ENCODE measurements at regions not wholly inside any gene's neighbourhood (a gene's known extent, or its start where the extent isn't known, plus 50 kb on each side); places are given as distances from the start of the nearest gene placed in this dataset.
"Not testable (repeated sequence)": the region's sequence is repeated elsewhere in the genome, so short reads cannot be mapped to it uniquely, and the experiment has no call there.

DNA sequence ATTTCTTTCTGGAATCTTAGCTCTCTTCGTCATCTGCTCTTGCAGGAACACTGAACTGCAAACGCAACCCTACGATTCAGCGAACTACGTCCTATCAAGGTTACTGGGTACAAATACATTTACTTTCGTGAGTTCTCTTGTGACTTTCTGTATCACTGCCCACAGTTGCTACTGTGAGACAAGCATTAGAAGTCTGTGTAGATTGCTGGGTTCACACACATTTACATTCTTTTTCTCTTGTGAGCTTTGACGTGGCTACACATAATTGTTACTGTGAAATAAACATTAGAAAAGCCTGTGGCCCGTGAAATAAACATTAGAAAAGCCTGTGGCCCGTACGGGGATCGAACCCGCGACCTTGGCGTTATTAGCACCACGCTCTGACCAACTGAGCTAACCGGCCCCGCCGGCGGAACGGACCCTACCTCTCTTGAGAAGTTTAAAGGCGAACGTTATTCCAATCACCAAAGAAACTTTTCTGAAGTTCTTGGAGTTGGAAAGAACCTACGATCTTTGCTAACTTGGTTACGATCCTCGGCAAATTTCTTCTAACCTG lies 61.2 kb upstream of the ZNF322 start:
- DNase-seq: not testable (repeated sequence)

DNA sequence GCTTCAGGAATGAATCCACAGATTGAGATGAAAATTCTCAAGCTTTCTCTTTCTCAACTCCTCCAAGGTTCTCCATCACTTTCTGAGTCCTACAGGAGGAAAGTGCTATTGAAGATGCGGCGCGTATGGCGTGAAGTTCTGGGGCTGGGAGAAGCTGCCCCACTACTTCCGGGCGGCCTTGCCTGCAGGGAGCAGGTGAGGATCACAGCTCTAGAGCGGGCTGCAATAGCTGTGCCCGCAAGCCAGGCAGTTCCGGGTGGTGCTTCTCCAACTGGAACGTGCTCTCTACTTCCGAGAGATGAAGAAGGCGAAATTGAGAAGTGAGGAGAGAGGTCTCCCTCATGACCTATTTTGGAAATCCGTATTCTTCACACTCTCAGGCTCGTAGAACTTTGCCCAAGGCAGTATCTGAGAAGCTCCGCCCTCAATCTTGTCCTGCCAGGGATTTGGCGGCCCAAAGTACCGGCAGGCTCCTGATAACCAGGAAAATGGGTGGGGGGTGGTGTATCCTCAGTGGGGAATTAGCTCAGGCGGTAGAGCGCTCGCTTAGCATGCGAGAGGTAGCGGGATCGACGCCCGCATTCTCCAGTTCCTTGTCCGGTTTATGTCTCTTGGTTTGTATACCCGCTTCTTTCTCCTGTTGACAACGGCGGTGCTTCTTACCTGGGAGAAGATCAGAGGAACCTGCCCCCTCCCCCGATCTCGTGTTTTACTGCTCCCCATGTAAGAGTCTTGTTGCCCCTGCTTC lies 70.6 kb upstream of the ZNF322 start:
- not testable (repeated sequence) for DNase-seq

- DNase-seq: not testable (repeated sequence)
These were observed 75.4 kb upstream of the ZNF322 start for GRCh38 chr6:26734776-26735472.

- no peak for DNase-seq
These were observed 80.3 kb upstream of the ZNF322 start for GRCh38 chr6:26739811-26740210.

- no peak for DNase-seq
These were observed 83.7 kb upstream of the ZNF322 start for GRCh38 chr6:26743157-26743821.

DNA sequence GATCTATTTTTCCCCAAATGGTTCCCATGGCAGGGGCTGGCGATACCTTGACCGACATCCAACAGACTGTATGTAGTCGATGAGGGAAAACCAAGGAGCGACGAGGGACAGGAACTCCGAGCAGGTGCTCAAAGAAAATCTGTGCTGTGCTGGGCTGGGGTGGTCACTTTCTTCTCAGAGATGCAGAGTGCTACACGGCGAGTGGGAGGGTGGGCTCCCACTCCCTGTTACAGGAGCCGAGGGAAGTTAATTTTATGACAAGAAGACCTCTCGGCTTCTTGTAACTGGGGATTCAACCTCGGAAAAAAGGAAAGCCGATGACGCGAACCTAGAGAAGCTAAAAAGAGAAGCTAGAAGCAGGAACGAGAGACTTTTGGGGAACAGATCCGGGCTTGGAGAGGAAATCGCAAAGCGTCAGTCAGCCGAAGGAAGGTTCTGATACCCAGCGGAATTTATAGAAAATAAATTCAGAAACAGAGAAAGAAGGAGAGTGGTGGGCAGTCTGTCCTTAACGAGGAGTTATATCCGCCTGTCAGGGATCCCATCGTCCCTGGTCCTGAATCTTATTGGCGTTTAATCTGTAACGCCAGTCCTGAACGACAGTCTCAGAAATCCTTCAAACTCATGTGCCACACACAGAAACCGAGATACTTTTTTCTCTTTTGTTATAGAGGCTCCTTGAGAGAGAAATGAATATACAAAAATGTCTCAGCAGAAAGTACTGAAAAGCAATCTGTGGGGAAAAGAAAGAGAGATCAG lies 84.6 kb upstream of the ZNF322 start:
- DNase-seq: no peak

- DNase-seq: not testable (repeated sequence)
These were observed 85.3 kb upstream of the ZNF322 start for GRCh38 chr6:26744837-26745282.

- DNase-seq: not testable (repeated sequence)
These were observed 86.4 kb upstream of the ZNF322 start for GRCh38 chr6:26745964-26746363.

DNA sequence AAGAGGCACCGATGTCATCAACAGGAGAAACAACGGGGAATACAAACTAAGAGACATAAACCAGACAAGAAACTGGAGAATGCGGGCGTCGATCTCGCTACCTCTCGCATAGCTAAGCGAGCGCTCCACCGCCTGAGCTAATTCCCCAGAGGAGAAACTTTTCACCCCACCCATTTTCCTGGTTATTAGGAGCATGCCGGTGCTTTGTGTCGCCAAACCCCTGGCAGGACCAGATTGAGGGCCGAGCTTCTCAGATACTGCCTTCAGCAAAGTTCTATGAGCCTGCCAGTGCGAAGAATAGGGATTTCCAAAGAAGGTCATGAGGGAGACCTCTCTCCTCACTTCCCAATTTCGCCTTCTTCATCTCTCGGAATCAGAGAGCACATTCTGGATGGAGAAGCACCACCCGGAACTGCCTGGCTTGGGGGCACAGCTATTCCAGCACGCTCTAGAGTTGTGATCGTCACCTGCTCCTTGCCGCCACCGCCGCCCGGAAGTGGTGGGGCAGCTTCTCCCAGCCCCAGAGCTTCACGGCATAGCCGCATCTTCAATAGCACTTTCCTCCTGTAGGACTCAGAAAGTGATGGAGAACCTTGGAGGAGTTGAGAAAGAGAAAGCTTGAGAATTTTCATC lies 89.7 kb upstream of the ZNF322 start:
- not testable (repeated sequence) for DNase-seq

DNA sequence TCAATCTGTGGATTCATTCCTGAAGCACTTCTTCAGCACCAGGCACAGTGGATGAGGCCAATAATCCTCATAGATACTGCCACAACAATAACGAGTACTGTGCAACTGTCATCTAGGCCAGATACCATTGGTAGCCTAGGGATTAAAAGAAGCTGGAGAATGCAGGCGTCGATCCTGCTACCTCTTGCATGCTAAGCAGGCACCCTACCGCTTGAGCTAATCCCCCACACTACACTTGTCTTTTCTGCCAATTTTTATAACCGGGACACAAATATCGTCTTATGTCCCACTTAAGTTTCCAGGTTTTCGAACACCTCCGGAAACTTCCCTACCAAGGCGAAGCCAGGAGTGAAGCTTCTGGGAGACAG lies 90.2 kb upstream of the ZNF322 start:
- DNase-seq: not testable (repeated sequence)

DNA sequence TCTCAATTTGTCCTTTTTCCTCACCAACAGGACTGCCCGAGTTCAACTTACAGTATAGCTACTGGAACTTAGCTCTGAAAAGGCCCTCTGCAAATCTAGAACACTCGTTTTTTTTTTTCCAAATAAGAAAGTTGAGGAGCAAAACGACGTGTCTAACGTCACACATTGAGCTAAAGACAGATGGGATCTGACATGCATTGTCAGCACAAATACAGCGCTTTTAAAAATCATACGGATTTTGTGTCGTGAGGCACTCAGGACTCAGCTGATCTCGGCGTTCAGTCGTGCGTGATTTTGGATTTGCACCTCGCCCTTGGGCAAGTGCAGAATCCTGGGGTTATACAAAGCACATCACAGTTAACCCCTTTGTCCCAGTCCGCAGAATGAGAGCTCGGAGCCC lies 94.7 kb upstream of the ZNF322 start:
- DNase-seq: no peak

DNA sequence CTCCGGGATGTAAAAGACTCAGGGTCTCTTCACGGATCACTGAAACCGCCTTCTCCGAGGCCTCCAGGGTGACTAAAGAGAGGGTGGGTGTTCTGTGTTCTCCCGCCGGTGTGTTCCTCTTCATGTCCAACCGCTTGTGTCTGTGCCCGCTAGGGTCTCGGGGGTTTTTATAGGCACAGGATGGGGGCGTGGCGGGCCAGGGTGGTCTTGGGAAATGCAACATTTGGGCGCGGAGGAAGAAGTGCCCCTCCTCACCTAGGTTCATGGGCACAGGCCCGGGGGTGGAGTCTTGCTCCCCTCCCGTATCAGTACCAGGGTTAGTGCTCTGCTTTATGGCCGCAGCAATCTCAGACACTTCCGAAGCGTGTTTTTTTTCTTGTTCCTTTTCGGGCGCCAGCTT lies 95.3 kb upstream of the ZNF322 start:
- DNase-seq: not testable (repeated sequence)

DNA sequence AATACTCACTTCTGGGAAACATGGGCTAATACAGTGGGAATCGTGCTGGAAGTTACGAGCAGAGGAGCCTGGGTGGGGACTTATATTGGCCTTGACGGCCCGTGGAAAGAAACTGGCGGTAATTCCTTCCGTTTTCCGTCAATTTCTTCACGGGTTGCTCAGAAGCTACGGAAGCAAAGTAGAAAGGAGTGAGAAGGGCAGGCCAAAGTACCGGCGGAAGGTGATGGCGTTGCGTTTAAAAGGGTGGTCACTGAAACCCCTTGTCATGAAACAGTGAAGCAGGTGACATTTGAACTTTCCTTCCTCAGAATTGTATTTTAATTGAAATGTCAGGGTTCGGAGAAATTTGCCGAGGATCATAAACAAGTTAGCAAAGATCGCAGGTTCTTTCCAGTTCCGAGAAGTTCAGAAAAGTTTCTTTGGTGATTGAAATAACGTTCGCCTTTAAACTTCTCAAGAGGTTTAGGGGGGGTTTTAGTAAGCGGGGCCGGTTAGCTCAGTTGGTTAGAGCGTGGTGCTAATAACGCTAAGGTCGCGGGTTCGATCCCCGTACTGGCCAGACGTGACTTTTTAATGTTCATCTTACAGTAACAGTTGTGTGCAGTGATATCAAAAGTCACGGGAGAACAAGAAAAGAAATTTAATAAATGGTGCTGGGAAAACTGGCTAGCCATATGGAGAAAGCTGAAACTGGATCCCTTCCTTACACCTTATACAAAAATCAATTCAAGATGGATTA lies 96.7 kb upstream of the ZNF322 start:
- not testable (repeated sequence) for DNase-seq

- not testable (repeated sequence) for DNase-seq
These were observed 106.8 kb upstream of the ZNF322 start for GRCh38 chr6:26766203-26766902.

DNA sequence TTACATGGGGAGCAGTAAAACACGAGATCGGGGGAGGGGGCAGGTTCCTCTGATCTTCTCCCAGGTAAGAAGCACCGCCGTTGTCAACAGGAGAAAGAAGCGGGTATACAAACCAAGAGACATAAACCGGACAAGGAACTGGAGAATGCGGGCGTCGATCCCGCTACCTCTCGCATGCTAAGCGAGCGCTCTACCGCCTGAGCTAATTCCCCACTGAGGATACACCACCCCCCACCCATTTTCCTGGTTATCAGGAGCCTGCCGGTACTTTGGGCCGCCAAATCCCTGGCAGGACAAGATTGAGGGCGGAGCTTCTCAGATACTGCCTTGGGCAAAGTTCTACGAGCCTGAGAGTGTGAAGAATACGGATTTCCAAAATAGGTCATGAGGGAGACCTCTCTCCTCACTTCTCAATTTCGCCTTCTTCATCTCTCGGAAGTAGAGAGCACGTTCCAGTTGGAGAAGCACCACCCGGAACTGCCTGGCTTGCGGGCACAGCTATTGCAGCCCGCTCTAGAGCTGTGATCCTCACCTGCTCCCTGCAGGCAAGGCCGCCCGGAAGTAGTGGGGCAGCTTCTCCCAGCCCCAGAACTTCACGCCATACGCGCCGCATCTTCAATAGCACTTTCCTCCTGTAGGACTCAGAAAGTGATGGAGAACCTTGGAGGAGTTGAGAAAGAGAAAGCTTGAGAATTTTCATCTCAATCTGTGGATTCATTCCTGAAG lies 111.6 kb upstream of the ZNF322 start:
- not testable (repeated sequence) for DNase-seq

- DNase-seq: not testable (repeated sequence)
These were observed 113.9 kb upstream of the ZNF322 start for GRCh38 chr6:26773414-26773813.

DNA sequence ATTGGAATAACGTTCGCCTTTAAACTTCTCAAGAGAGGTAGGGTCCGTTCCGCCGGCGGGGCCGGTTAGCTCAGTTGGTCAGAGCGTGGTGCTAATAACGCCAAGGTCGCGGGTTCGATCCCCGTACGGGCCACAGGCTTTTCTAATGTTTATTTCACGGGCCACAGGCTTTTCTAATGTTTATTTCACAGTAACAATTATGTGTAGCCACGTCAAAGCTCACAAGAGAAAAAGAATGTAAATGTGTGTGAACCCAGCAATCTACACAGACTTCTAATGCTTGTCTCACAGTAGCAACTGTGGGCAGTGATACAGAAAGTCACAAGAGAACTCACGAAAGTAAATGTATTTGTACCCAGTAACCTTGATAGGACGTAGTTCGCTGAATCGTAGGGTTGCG lies 121.0 kb upstream of the ZNF322 start:
- DNase-seq: not testable (repeated sequence)

DNA sequence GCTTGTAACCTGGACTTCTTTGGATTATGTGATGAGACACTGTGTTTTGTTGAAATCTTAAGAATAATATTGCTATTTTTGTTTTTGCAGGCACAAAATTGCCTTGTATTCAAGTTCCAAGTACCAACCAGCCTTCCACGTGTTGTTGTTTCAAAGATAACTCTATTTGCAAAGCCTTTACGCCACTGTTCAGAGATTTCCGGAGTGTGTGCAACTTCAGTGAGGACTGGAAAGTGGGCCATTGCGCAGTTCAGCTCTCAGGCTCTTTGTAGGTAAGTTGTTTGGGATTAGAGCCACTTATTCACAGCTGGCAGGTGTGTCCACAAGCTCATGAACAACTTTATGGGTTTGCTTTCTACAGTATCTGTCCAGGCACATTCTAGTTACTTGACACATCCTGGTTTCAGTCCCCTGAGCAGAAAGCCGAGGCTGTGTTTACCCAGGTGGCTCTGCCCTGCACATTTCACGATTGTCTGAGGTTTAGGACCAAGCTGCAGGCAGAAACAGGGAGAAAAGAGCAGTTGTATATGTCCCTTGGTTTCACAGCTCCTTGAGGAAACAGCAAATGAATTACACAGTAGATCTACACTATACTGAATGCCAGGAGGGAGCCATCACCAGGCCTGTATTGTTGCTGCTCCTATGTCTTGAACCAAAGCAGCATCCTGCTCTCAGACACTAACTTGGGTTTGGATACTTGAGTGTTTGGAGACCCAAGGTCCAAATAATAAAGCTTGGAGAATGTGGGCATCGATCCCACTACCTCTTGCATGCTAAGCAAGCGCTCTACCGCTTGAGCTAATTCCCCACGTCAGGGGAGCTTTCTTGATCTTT lies 136.1 kb upstream of the ZNF322 start:
- DNase-seq: not testable (repeated sequence)

All from CD4-positive, alpha-beta T cell treated with Interleukin-6 for 4 hours (primary cell).